ENCODE measurements at regions not wholly inside any gene's neighbourhood (a gene's known extent, or its start where the extent isn't known, plus 50 kb on each side); places are given as distances from the start of the nearest gene placed in this dataset.

- no peak for DNase-seq
Measured at GRCh38 chr20:21575981-21576740, 62.3 kb upstream of the NKX2-2 start.

- DNase-seq: no peak
Measured at GRCh38 chr20:21575167-21575566, 61.3 kb upstream of the NKX2-2 start.

- no peak for DNase-seq
Measured at GRCh38 chr20:21574443-21574842, 60.6 kb upstream of the NKX2-2 start.

GRCh38 chr20:21573259-21573658 lies 59.4 kb upstream of the NKX2-2 start:
- DNase-seq: no peak

GRCh38 chr20:21571841-21572690 lies 58.2 kb upstream of the NKX2-2 start:
- DNase-seq: no peak

GRCh38 chr20:21570285-21570992 lies 56.6 kb upstream of the NKX2-2 start:
- DNase-seq: no peak

GRCh38 chr20:21569586-21569985 lies 55.7 kb upstream of the NKX2-2 start:
- no peak for DNase-seq

- no peak for DNase-seq
Measured at GRCh38 chr20:21564127-21564773, 50.4 kb upstream of the NKX2-2 start.

Measured in KG1 (cell line).